DND-41 (cell line): ENCODE measurements at regions not wholly inside any gene's neighbourhood (a gene's known extent, or its start where the extent isn't known, plus 50 kb on each side); places are given as distances from the start of the nearest gene placed in this dataset.

Source experiments
- EZH2 ChIP-seq: IDR thresholded peaks from 3 replicates; pipeline ENCODE4 v1.6.1; 2012; ENCODE audit warnings: borderline replicate concordance, low read depth, mild to moderate bottlenecking, moderate library complexity, low read length, inconsistent platforms; ENCODE audit not compliant: severe bottlenecking
- TF ChIP-seq, protein P1 (sequence below): IDR thresholded peaks from 2 replicates; pipeline ENCODE4 v1.5.1; 2012; ENCODE audit warnings: borderline replicate concordance, low read length, moderate library complexity, mild to moderate bottlenecking; ENCODE audit not compliant: poor library complexity, severe bottlenecking; ENCODE audit errors: extremely low read depth

GRCh38 chr11:23295241-23295640, 435.0 kb upstream of the CCDC179 start:
- no peak for TF ChIP-seq EZH2
- TF ChIP-seq, protein P1, sequence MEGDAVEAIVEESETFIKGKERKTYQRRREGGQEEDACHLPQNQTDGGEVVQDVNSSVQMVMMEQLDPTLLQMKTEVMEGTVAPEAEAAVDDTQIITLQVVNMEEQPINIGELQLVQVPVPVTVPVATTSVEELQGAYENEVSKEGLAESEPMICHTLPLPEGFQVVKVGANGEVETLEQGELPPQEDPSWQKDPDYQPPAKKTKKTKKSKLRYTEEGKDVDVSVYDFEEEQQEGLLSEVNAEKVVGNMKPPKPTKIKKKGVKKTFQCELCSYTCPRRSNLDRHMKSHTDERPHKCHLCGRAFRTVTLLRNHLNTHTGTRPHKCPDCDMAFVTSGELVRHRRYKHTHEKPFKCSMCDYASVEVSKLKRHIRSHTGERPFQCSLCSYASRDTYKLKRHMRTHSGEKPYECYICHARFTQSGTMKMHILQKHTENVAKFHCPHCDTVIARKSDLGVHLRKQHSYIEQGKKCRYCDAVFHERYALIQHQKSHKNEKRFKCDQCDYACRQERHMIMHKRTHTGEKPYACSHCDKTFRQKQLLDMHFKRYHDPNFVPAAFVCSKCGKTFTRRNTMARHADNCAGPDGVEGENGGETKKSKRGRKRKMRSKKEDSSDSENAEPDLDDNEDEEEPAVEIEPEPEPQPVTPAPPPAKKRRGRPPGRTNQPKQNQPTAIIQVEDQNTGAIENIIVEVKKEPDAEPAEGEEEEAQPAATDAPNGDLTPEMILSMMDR = no peak
